C1 segment of cervical spinal cord (tissue), 14 donors: ENCODE measurements at regions not wholly inside any gene's neighbourhood (a gene's known extent, or its start where the extent isn't known, plus 50 kb on each side); places are given as distances from the start of the nearest gene placed in this dataset.

Experiments
- DNase-seq, 14 donors: peaks; one replicate each; lab custom pipeline; 2025; lab: John Stamatoyannopoulos, UW

DNA sequence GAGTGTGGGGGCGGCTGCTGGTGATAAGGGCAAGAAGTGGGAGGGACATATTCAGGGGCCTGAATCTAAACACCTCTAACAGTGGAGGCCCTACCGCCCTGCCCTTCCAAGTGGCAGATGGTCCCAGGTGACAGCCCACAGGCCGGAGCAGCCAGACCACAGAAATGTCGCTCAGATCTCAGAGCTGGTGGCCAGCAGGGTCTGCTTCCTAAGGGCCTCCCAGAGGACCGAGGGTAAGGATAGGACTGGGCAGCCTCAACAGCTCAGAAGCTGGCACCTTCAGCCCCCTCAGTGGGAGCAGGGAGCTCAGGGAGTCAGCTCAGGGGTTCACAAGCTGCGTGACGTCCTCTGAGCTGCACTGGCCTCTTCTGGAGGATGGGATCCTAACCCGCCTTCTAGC, 201.8 kb upstream of the ZC3H12A start:
- DNase-seq: no peak

DNA sequence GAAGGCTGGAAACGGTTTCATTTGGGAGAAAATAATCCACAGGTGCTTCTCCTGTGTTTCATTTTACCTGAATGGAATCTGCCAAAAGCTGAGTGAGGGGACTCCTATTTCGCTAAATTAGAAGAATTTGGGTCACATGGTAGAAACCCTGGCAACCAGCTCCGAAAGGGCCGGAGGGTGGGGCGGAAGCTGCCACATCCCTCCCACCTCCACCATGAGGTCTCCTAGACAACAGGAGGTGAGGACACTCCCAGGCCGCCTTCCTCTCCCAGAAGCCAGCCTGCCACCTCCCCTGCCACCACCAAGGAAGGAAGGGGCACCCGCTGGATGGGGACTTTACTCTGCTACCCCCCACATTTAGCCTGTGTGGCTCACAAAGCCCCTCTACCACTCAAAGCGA, 199.9 kb upstream of the ZC3H12A start:
- DNase-seq: no peak

DNA sequence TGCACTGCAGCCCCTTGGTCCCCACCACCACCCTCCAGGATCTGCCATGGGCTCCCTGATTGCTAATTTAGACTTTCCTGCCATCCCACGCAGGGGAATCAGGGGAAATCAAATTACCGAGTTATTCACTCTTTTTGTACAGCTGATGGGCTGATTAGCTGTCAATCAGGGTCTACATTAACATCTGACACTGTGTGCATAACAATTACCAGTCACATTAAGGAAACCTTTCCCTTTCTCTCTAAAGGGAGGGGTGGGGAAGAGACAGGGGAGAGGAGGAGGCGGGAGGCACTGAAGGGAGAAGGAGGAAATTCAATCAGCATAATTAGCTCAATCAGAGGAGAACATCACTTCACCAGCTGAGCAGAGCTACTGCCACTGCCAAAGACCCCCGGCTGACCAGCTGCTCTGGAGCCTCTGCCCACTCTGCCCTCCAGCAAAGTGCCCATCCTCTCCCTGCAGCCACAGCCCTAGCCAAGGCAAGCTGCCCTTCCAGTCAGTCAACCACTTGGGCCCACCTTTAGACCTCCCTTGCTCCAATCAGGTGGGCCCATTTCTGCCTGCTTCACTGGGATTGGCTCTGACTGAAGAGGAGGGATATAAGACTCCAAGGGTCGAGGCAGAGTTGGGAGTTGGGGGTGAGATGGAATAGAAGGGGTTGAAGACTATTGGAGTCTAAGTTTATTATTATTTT, 199.3 kb upstream of the ZC3H12A start:
- no peak for DNase-seq

DNA sequence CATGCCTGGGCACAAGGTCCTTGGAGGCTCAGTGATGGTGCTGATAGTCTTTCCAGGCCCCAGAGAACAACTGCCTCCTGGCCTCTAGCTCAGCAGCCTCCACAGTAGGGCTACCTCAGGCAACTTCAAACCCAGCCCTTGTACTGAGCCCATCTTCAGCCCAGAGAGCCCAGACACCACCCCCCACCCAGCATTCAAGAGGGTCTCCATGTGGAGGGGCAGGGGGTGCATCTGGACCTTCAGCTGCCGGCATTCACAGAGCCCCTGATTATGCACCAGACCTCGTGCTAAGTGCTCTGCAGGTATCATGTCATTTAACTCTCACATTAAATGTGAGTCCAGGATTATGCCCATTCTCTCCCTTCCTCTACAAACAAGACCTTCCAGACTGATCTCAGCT, 197.0 kb upstream of the ZC3H12A start:
- no peak for DNase-seq

DNA sequence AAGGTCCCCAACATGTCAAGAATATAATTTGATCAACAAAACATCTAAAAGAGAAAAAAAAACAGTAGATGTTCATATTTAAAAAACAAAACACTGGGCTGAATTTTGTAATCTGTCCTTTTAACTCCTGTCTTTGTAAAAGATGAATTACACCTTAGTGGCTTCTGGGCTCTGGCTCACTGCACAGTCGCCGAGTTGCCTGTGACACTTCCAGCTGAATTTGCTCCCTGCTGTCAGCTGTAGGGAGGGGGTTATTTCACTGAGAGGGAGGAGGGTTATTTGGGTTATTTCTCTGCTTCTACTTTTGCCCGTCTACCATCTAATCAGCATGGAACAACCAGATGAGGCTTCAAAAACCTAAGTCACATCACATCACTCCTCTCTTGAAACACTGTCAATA, 193.0 kb upstream of the ZC3H12A start:
- no peak for DNase-seq

DNA sequence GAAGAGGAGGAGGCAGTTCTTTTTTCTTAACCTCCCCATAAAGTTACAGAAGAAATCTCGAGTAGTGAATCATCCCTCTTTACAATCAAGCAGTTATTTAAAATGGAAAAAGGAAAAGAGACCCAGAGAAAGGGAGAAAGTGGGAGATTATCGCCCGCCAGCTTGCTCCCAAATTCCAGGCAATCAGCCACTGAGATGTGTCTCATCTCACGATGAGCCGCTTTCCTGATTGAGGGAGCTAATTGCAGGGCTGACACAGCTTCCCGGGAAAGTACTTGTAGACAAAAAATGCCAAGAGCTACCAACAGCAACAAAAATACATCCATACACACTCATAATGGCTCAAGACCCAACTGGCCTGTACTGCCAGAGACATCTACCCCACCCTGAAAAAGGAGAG, 191.6 kb upstream of the ZC3H12A start:
- DNase-seq: no peak

DNA sequence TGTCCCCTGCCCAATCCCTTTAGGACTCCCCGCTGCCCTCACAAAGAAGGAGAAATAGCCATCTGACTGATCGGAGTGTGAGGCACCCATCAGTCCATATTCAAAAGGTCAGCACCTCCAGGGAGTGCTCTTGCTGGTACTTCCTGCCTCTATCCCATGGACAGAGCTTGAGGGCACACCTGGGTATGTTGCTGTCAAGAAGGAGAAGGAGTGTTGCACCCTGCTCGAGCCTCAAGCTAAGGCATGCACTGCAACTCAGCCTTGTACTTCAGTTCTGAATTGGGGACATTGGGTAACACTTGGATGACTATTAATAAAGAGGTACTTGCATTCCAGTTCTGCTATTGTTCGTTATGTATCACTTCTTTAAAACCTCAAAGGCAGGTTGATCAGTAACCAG, 190.3 kb upstream of the ZC3H12A start:
- no peak for DNase-seq

DNA sequence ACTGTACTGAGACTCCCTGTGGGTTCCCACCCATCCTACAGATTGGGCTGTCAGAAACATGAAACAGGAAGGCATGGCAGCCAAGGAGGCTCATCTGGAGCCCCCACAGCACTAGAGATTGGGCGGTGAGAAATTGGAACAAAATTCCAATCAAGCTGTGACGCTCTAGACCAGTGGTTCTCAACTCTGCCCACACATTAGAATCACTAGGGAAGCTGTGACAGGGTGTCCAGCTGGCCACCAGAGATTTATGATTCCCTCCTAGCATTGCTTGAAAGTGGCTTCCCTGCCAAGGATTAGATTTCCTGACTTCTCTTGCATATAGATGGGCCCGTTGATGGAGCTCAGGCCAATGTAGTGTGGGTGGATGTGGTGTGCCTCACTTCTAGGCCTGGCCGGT, 187.5 kb upstream of the ZC3H12A start:
- no peak for DNase-seq

DNA sequence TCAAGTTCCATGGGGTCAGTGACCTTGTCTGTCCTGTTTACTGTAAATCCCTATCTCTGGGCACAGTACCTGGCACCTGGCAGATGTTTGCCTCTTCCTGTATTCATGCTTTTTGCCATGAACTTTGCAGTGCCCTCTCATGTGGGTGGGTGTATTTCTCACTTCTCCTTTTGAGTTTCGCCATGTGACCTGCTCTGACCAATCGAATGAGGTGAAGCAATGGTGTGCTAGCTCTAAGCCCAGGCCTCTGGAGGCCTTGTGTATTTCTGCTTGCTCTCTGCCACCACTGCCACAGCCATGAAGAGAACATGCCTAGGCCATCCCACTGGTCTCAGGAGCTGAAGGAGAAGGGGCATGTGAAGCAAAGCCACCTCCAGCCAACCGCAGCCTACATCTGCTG, 185.5 kb upstream of the ZC3H12A start:
- no peak for DNase-seq

DNA sequence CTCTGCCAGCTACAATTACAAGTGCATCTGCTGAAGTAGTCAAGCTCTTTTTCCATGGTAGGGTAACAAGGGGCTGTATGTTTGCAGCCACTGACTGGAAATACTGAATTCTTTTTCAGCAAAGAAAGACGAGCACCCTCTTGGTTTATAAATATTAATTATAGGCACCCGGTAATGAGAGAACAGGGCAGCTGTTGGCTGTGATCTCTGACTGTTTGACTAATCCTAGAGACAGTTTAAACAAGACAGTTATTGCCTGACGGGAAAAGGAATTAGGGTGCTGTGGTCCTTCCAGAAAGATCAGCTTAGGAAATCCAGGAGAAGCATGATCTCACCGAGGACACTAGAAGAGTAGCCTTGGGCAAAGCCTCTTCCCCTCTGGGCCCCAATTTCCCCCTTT, 183.7 kb upstream of the ZC3H12A start:
- peak in 1 of 14 donors; percentile 42 for DNase-seq

DNA sequence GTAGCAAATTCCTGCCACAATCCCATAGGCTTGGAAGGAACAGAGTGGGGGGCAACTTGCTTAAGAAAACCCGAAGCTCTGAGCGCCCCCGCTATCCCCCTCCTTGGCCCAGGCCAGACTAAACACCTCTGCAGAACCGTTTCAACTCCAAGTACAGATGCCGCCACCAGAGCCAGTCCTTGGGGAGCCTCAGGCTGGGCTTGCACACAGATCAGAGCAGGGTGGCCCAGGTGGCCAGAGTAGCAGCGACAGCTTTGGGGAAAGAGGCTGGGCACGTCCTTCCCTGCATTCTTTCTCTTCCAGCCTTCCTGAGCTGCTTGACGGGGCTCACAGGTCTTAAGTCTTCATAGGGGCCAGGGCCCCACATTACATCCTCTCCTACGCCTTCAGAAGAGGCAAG, 181.6 kb upstream of the ZC3H12A start:
- no peak for DNase-seq

DNA sequence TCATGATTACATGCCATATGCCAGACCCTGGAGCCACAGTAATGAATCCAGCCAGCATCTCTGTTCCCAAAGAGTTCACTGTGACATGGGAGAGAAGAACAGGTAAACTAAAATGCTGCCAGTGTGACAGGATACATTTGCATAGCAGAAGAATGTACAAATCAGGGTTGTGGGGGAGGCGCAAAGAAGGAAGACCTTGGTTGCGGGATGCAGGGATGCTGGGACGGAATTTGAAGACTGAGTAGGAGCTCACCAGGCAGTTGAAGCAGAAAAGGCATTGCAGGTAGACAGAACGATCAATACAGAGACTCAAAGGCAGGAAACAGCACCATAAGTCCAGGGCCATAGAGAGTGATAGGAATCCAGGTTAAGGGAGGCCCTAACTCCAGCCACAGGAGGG, 180.3 kb upstream of the ZC3H12A start:
- DNase-seq: no peak

DNA sequence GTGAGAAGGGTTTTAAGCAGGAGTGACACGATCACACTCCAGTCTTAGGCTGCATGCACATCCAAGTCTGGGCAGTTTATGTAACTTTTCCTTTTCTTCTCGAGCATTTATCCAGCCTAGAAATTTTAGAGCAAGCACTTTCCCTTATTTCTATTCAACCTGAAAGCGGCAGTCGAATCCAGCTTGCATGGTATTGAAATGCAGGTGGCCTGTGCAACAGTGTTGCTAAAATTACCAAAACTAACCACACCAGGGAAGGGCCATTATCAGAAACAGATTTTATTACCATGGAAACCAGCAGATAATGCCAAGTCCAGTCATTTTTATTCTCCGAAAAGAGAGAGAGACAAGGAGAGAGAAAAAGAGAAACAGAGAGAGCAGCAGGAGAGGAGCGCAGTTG, 179.9 kb upstream of the ZC3H12A start:
- no peak for DNase-seq

DNA sequence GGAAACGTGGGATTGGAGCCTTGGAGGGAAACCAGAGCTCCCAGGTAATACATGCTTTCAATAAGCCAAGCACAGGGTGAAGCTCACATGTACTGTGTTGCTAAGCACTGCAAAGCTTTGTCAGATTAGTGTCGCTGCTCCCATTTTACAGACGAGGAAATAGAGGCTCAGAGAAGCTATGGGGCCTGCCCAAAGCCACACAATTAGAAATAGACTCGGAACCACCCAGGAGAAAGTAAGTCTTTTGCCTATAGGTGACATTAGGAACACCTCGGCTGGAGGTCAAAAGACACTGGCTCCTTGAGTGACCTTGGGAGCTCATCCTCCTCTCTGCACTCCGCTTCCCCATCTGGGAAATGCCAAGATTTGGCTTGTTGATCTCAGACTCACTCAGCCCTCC, 175.6 kb upstream of the ZC3H12A start:
- DNase-seq: no peak

DNA sequence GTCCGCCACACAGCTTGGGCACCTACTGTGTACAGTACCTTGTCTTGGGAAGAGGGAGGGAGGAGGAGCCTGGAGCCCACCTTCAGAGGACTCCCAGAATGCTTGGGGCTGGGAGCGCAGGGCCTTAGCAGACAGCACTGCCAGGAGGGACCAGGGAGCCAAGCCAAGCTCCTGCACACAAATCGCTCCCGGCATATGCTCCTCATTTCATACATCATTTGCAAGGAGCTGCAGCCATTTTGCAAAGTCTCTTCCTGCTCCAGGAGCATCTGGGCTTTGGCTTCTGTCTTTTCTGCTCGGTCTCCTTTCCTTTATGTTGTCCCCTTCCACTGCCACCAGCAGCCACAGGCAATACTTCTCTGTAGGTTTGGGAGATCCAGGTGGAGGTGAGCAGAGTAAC, 175.2 kb upstream of the ZC3H12A start:
- no peak for DNase-seq

DNA sequence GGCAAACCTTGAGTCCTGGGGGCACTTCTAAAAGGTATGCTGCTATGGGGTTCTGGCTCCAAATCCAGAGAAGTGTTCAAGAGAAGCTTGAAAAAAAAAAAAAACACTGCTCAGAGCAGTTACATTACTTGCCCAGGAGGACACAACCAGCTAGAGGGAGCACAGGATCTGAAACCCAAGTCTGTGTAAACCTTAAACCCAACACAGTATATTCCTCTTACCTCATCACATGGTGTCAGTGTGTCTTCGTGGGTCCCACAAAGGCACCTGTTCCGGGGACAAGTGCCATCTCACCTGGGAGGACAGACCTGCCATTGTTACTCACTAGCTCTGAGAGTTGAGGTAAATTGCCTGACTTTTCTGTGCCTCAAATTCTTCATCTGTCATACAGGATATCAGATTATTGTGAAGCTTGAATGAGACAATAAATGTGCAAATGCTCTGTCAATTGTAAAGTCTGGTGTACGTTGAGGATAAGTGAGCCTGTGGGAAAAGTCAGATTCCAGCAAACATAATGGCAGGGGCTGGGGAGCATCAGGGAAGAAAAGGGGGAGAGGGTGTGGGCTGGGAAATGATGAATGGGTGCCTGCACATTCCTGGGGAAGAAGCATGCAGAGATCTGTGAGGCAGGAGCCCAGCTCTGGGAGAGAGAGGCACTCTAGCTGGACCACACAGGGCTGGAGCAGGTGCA, 170.4 kb upstream of the ZC3H12A start:
- DNase-seq: no peak

DNA sequence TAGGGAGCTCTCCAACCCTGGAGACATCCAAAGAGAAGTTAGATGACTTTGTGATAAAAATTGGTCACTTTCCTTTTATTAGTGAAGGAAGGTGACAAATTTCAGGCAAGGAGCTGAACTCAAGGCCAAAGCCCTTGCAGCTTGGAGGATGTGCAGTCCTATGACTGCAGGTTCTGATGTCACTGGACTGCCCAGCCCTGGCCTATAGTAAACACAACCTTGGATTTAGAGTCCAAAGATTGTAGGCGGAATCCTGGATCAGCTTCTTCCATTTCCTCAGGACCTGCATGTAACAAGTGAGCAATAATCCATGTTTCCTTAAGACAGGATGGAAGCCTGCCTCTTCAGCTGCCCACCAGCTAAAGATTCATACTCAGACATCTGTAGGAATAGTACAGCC, 169.3 kb upstream of the ZC3H12A start:
- DNase-seq: no peak

DNA sequence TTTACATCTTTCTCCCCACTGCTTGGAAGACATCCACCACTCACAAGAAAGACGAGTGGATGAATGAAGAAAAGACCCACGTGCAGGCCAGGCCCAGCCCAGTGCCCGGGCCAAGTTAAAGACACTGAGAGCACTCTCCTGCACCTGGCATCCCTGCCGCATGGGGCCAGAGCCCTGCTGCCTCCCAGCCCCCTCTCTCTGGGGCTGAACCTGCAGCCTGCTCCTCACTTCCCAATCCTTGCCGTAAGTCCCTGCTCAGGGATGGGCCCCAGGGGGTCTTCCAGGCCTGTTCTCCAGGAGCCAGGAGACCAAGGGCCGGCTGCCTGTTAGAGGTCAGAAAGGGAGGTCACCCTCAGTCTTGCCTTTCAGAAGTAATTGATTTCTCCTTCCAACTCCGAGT, 168.5 kb upstream of the ZC3H12A start:
- DNase-seq: no peak

DNA sequence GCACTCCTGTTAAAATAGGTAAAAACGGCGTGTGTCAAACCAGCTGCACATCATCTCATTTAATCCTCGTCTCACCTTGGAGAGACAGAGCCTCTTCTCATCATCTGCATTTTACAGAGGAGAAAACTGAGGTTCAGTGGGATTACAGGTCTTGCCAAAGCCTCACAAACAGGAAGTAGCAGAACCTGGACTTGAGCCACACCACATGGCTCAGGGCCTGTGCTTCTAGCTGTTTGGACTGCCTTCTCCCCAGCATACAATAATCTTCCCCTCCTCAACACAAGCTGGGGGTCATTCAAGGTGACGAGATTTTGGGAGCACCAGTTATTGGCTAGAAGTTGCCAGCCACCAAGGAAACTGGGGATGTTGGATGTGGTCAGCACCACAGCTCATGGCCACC, 167.9 kb upstream of the ZC3H12A start:
- no peak for DNase-seq

DNA sequence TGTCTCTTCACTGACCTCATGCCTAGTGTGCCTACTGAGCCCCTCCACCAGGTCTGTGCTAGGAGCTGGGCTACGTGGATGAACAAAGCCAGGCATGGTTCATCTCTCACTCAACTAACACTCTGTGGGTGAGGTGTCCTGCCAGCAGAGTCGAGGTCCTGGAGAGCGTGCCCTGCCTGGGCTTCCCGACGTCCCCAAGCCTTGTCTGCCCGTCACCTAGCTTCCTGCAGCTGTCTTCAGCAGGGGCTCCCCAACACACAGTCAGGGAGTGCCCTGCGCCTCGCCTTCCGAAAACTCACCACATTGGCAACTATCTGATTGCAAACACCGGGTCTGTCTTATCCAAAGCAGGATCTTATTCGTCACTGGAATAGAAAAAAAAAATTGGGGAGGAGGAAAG, 167.5 kb upstream of the ZC3H12A start:
- no peak for DNase-seq

DNA sequence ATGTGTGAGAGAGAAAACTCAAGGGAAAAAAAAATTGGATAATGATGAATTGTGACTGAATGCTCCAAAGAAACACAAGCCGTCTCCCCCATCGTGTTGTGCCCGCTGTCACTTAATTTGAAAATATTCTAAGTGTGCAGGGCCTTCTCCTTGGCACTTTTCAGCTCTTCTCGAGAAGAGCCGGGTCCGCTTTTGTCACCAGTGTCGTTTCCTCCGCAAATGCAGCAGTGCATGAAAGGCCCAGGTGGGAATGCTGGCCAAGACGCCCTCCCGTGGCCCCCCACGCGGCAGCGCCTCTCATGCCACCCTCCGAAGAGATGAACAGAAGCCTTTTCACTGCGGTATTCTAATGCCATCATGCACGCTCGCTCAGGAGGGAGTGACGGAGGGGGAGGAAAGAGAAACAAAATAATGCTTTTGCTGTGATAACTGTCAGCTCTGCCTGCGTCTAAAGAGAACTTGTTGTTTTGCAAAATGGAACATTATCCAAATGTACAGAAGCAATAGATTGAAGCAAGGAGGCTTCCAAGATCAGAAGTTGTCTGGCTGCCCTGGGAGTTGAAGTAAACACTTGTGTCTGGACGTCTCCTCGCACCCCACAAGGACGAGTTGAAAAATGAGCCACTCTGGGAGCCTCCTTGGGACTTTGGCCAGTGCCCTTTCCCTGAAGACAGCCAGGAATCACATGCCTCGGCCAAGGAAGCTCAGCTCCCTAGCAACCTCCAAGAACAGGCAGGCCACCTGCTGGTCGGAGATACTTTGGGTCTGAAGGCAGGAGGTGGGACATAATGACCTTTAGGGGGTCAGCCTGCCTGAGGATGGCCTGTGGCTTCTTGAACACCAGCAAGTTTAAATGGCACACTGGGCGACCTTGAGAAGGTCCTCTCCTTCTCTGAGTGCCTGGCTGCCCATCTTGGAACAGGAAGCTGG, 166.1 kb upstream of the ZC3H12A start:
- DNase-seq: peak in 10 of 14 donors; percentile 14 to 69 (median 46)

DNA sequence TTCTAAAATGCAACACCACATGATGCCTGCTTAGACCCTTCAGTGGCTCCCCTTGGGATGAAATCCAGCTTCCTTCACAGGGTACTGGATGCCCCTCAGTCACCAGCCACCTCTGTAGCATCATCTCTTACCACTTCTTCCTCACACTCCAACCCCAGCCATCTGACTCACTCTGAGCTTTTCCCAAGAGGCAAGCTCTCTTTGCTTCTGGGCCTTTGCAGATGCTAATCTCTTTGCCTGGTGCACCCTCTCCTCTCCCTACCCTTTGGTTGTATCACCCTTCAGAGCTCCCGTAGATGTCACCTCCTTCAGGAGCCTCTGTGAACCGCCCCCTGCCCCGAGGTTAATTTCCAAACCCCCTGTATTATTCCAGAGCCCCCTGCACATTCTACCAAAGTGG, 164.8 kb upstream of the ZC3H12A start:
- no peak for DNase-seq

DNA sequence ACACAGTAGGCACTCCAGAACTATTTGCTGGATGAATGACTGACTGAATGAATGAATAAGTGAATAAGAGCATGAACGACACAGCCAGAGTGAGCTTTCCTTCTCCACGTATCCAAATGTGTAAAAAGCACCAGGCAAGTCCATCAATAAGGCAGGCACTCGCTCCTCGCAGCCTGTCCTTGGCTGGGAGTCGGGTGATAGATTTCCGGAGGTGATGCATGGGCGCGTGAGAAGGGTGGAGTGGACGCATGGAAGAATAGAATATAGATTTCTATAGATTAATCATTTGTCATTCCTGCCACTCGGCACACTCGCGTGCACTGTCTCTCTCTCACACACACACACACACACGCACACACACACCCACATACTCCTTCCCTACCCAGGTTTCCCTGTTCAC, 164.3 kb upstream of the ZC3H12A start:
- no peak for DNase-seq
